H9 (cell line): ENCODE measurements at regions not wholly inside any gene's neighbourhood (a gene's known extent, or its start where the extent isn't known, plus 50 kb on each side); places are given as distances from the start of the nearest gene placed in this dataset.

Source experiments
- DNase-seq: peaks from one replicate; pipeline ENCODE4 v3.0.0-alpha.2; 2017
- H2AFZ ChIP-seq: one replicate; pipeline ENCODE4 v1.6.1; 2013; ENCODE audit warnings: mild to moderate bottlenecking, low read length, control low read depth, moderate library complexity
- H2AK5ac ChIP-seq: 2 replicates; pipeline ENCODE4 v1.6.1; 2013; ENCODE audit warnings: low read length, control low read depth, mixed read lengths; ENCODE audit not compliant: insufficient read length
- H2BK120ac ChIP-seq: one replicate; pipeline ENCODE4 v1.6.1; 2013; ENCODE audit warnings: low read depth, mild to moderate bottlenecking, low read length, control low read depth, inconsistent platforms; ENCODE audit not compliant: poor library complexity, severe bottlenecking
- H2BK12ac ChIP-seq: 2 replicates; pipeline ENCODE4 v1.6.1; 2013; ENCODE audit warnings: low read length, control low read depth, mixed read lengths, low read depth; ENCODE audit not compliant: insufficient read length
- H2BK15ac ChIP-seq: 2 replicates; pipeline ENCODE4 v1.6.1; 2013; ENCODE audit warnings: low read depth, low read length, control low read depth
- H2BK20ac ChIP-seq: one replicate; pipeline ENCODE4 v1.6.1; 2013; ENCODE audit warnings: low read depth, mild to moderate bottlenecking, low read length, control low read depth, inconsistent platforms; ENCODE audit not compliant: poor library complexity, severe bottlenecking
- H2BK5ac ChIP-seq: 2 replicates; pipeline ENCODE4 v1.6.1; 2013; ENCODE audit warnings: low read length, control low read depth, mixed read lengths; ENCODE audit not compliant: insufficient read length
- H3K14ac ChIP-seq: 2 replicates; pipeline ENCODE4 v1.6.1; 2013; ENCODE audit warnings: low read length, control low read depth; ENCODE audit not compliant: insufficient read depth
- H3K18ac ChIP-seq: 2 replicates; pipeline ENCODE4 v1.6.1; 2013; ENCODE audit warnings: low read depth, mild to moderate bottlenecking, mixed read lengths, low read length, control low read depth; ENCODE audit not compliant: insufficient read length
- H3K23ac ChIP-seq: 2 replicates; pipeline ENCODE4 v1.6.1; 2013; ENCODE audit warnings: low read length, control low read depth, mixed read lengths, low read depth; ENCODE audit not compliant: insufficient read length
- H3K23me2 ChIP-seq: 2 replicates; pipeline ENCODE4 v1.6.1; 2013; ENCODE audit warnings: low read depth, mild to moderate bottlenecking, mixed read lengths, low read length, control low read depth; ENCODE audit not compliant: insufficient read length, poor library complexity, severe bottlenecking
- H3K27ac ChIP-seq: 2 replicates; pipeline ENCODE4 v1.5.1; 2013; ENCODE audit warnings: low read length, control low read depth, mixed read lengths, low read depth; ENCODE audit not compliant: insufficient read length
- H3K27me3 ChIP-seq: 2 replicates; pipeline ENCODE4 v1.6.1; 2013; ENCODE audit warnings: low read length, control low read depth, inconsistent platforms; ENCODE audit not compliant: insufficient read depth
- H3K4ac ChIP-seq: 2 replicates; pipeline ENCODE4 v1.6.1; 2013; ENCODE audit warnings: low read depth, mild to moderate bottlenecking, control low read depth, inconsistent platforms, low read length, moderate library complexity
- H3K4me1 ChIP-seq: 2 replicates; pipeline ENCODE4 v1.6.1; 2013; ENCODE audit warnings: low read length, control low read depth, inconsistent platforms; ENCODE audit not compliant: insufficient read depth
- H3K4me2 ChIP-seq: 2 replicates; pipeline ENCODE4 v1.6.1; 2013; ENCODE audit warnings: low read length, control low read depth, mixed read lengths; ENCODE audit not compliant: insufficient read length, insufficient read depth
- H3K56ac ChIP-seq: 2 replicates; pipeline ENCODE4 v1.6.1; 2013; ENCODE audit warnings: low read depth, mild to moderate bottlenecking, mixed read lengths, low read length, control low read depth; ENCODE audit not compliant: insufficient read length
- H3K79me1 ChIP-seq: 2 replicates; pipeline ENCODE4 v1.6.1; 2013; ENCODE audit warnings: low read depth, mild to moderate bottlenecking, moderate library complexity, low read length, control low read depth, inconsistent platforms; ENCODE audit not compliant: insufficient read depth, poor library complexity, severe bottlenecking
- H3K79me2 ChIP-seq: 2 replicates; pipeline ENCODE4 v1.6.1; 2013; ENCODE audit warnings: low read length, control low read depth, inconsistent platforms; ENCODE audit not compliant: insufficient read depth
- H3K9ac ChIP-seq: 2 replicates; pipeline ENCODE4 v1.6.1; 2013; ENCODE audit warnings: low read length, control low read depth, mixed read lengths; ENCODE audit not compliant: insufficient read length; ENCODE audit errors: extremely low read depth
- H3K9me3 ChIP-seq: one replicate; pipeline ENCODE4 v1.6.1; 2013; ENCODE audit warnings: low read depth, low read length, inconsistent platforms; ENCODE audit not compliant: control insufficient read depth
- H3T11ph ChIP-seq: one replicate; pipeline ENCODE4 v1.6.1; 2013; ENCODE audit warnings: mild to moderate bottlenecking, low read length, control low read depth, inconsistent platforms
- H4K20me1 ChIP-seq: one replicate; pipeline ENCODE4 v1.6.1; 2013; ENCODE audit not compliant: control insufficient read depth, insufficient read length, insufficient read depth
- H4K5ac ChIP-seq: 2 replicates; pipeline ENCODE4 v1.6.1; 2013; ENCODE audit warnings: low read depth, mild to moderate bottlenecking, mixed read lengths, low read length, control low read depth; ENCODE audit not compliant: insufficient read length
- H4K8ac ChIP-seq: replicated peaks from 2 replicates; pipeline ENCODE4 v1.6.1; 2013; ENCODE audit warnings: low read length, control low read depth, mixed read lengths, low read depth; ENCODE audit not compliant: insufficient read length
- H4K91ac ChIP-seq: 2 replicates; pipeline ENCODE4 v1.6.1; 2013; ENCODE audit warnings: low read depth, mild to moderate bottlenecking, moderate library complexity, mixed read lengths, low read length, control low read depth; ENCODE audit not compliant: insufficient read length
- H3K27ac Mint-ChIP-seq, 3 experiments: 2 replicates in 2 of 3; 3 replicates in 1 of 3; pipeline ENCODE4 v1.8.0; 2020 to 2021; ENCODE audit warnings: mixed read lengths in 3 of 3, mild to moderate bottlenecking in 1 of 3, moderate library complexity in 1 of 3
- H3K27me3 Mint-ChIP-seq: 2 replicates; pipeline ENCODE4 v1.8.0; 2021; ENCODE audit warnings: low read depth, mild to moderate bottlenecking, moderate library complexity, mixed read lengths
- H3K36me3 Mint-ChIP-seq, 3 experiments: 2 replicates in 2 of 3; 3 replicates in 1 of 3; pipeline ENCODE4 v1.8.0; 2020 to 2021; ENCODE audit warnings: low read depth in 3 of 3, mixed read lengths in 3 of 3; ENCODE audit not compliant: insufficient read depth in 1 of 3
- H3K4me1 Mint-ChIP-seq, 2 experiments: 2 replicates each; pipeline ENCODE4 v1.8.0; 2020; ENCODE audit warnings: mixed read lengths in 2 of 2
- H3K4me3 Mint-ChIP-seq, 2 experiments: 2 replicates in 1 of 2; 3 replicates in 1 of 2; pipeline ENCODE4 v1.8.0; 2020 to 2021; ENCODE audit warnings: mild to moderate bottlenecking in 2 of 2, mixed read lengths in 2 of 2, moderate library complexity in 1 of 2
- H3K9me3 Mint-ChIP-seq, 2 experiments: 2 replicates in 1 of 2; 3 replicates in 1 of 2; pipeline ENCODE4 v1.8.0; 2020; ENCODE audit warnings: mild to moderate bottlenecking in 2 of 2, mixed read lengths in 2 of 2, moderate library complexity in 1 of 2
- WGBS: extraction: QIAGEN DNeasy Blood & Tissue Kit; methylation state at CpG from one replicate; pipeline ENCODE4 v1.1.7; 2013; ENCODE audit warnings: missing lambda C conversion rate, low lambda C conversion rate, mixed read lengths; ENCODE audit not compliant: insufficient read length; ENCODE audit errors: extremely low coverage; 5-methylcytosine and 5-hydroxymethylcytosine counted together
- TF ChIP-seq, protein P1 (sequence below): fragments of 200-600 bp; sonication (generic); conservative IDR thresholded peaks from 3 replicates; pipeline ENCODE4 v1.8.0; 2021; ENCODE audit warnings: antibody characterized with exemption, mild to moderate bottlenecking

- peaks cover 11 to 13% of the 10 kb centered on the region in 2 experiments; a peak in 4 of 5 replicates for H3K9me3 Mint-ChIP-seq
- Histone ChIP-seq H3K79me2 (no peaks in the 10 kb centered on the region), H4K91ac (no peak overlapping the region), H3K23me2 (no peaks in the 10 kb centered on the region), H3K4me1 (no peaks in the 10 kb centered on the region), H4K20me1 (no peaks in the 10 kb centered on the region), H4K5ac (no peak overlapping the region), H3K4me2 (no peak overlapping the region), H3K14ac (no peak overlapping the region), H2BK12ac (no peak overlapping the region), H2BK20ac (no peak overlapping the region), H3K27ac (no peak overlapping the region), H3K4ac (no peak overlapping the region), H3T11ph (no peak overlapping the region), H4K8ac (no peak overlapping the region), H3K79me1 (no peaks in the 10 kb centered on the region), H2AFZ (no peak overlapping the region), H2BK120ac (no peak overlapping the region), H3K27me3 (no peaks in the 10 kb centered on the region), H3K9me3 (no peaks in the 10 kb centered on the region), H2AK5ac (no peak overlapping the region), H3K18ac (no peak overlapping the region), H2BK15ac (no peak overlapping the region), H3K56ac (no peak overlapping the region), H2BK5ac (no peak overlapping the region), H3K9ac (no peak overlapping the region), H3K23ac (no peak overlapping the region)
- no peak overlapping the region for H3K27ac Mint-ChIP-seq
- H3K36me3 Mint-ChIP-seq, result peaks cover 0 to 6% (median 5%) of the 10 kb centered on the region in 3 experiments; a peak in 3 of 7 replicates
- H3K4me1 Mint-ChIP-seq, result peaks cover 12 to 13% of the 10 kb centered on the region in 2 experiments
- H3K27me3 Mint-ChIP-seq, result peaks cover 14% of the 10 kb centered on the region
- DNase-seq, result no peak
- no peak overlapping the region for H3K4me3 Mint-ChIP-seq
- TF ChIP-seq, protein P1, sequence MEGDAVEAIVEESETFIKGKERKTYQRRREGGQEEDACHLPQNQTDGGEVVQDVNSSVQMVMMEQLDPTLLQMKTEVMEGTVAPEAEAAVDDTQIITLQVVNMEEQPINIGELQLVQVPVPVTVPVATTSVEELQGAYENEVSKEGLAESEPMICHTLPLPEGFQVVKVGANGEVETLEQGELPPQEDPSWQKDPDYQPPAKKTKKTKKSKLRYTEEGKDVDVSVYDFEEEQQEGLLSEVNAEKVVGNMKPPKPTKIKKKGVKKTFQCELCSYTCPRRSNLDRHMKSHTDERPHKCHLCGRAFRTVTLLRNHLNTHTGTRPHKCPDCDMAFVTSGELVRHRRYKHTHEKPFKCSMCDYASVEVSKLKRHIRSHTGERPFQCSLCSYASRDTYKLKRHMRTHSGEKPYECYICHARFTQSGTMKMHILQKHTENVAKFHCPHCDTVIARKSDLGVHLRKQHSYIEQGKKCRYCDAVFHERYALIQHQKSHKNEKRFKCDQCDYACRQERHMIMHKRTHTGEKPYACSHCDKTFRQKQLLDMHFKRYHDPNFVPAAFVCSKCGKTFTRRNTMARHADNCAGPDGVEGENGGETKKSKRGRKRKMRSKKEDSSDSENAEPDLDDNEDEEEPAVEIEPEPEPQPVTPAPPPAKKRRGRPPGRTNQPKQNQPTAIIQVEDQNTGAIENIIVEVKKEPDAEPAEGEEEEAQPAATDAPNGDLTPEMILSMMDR, result no peak
- no CpG with 5 or more reads among the region's 11 CpGs for WGBS
Observed at GRCh38 chr2:45307147-45307546, 297.9 kb upstream of the SIX2 start.
